PC-9 (cell line): ENCODE measurements at regions not wholly inside any gene's neighbourhood (a gene's known extent, or its start where the extent isn't known, plus 50 kb on each side); places are given as distances from the start of the nearest gene placed in this dataset.

Experiments used
- BruUV-seq: library from RNA; stranded (reverse); fragments of 400-500 nt; replicated peaks from 2 replicates; lab custom pipeline; 2021; lab: Mats Ljungman, UMichigan
- CTCF ChIA-PET: fragments of 300-600 bp; sonication (Branson Sonifier 250); formaldehyde crosslinking; loops from one replicate; lab custom pipeline; 2022; ENCODE audit warnings: antibody characterized with exemption; lab: Charles Lee
- POLR2A ChIA-PET: fragments of 300-600 bp; sonication (Branson Sonifier 250); formaldehyde crosslinking; loops from one replicate; lab custom pipeline; 2022; ENCODE audit warnings: antibody characterized with exemption; ENCODE audit not compliant: unreplicated experiment; lab: Charles Lee
- DNase-seq, 2 experiments: peaks; one replicate each; pipeline versions ENCODE4 v3.0.0 to v3.0.0-alpha.2; 2015 to 2022; ENCODE audit warnings: mixed read lengths in 1 of 2
- H2AFZ ChIP-seq: fragments of 200-600 bp; sonication (generic); 2 replicates; pipeline ENCODE4 v1.8.1; 2017; ENCODE audit warnings: antibody characterized with exemption
- H3F3A ChIP-seq: fragments of 200-600 bp; sonication (generic); 2 replicates; pipeline ENCODE4 v1.8.1; 2017; ENCODE audit warnings: antibody characterized with exemption, mild to moderate bottlenecking, low read depth; ENCODE audit not compliant: insufficient read depth
- H3K27ac ChIP-seq: fragments of 200-600 bp; sonication (generic); 2 replicates; pipeline ENCODE4 v1.6.1; 2016; ENCODE audit warnings: mixed run types
- H3K27me3 ChIP-seq: fragments of 200-600 bp; sonication (generic); 2 replicates; pipeline ENCODE4 v1.6.1; 2016; ENCODE audit warnings: low read depth, mixed run types; ENCODE audit not compliant: insufficient read depth
- H3K36me3 ChIP-seq: fragments of 200-600 bp; sonication (generic); 2 replicates; pipeline ENCODE4 v1.6.1; 2016; ENCODE audit warnings: low read depth, mixed run types
- H3K4me1 ChIP-seq: fragments of 200-600 bp; sonication (generic); replicated peaks from 2 replicates; pipeline ENCODE4 v1.6.1; 2016; ENCODE audit warnings: mixed run types; ENCODE audit not compliant: insufficient read depth
- H3K4me2 ChIP-seq: fragments of 200-600 bp; sonication (generic); 2 replicates; pipeline ENCODE4 v1.6.1; 2017; ENCODE audit warnings: mixed run types
- H3K4me3 ChIP-seq: fragments of 200-600 bp; sonication (generic); 2 replicates; pipeline ENCODE4 v1.6.1; 2016; ENCODE audit warnings: mixed run types
- H3K79me2 ChIP-seq: fragments of 200-600 bp; sonication (generic); 2 replicates; pipeline ENCODE4 v1.6.1; 2017; ENCODE audit warnings: low read depth, mixed run types
- H3K9me2 ChIP-seq: fragments of 200-600 bp; sonication (generic); 2 replicates; pipeline ENCODE4 v1.8.1; 2017; ENCODE audit warnings: mild to moderate bottlenecking; ENCODE audit not compliant: insufficient read depth
- H3K9me3 ChIP-seq: fragments of 200-600 bp; sonication (generic); 2 replicates; pipeline ENCODE4 v1.8.1; 2016; ENCODE audit warnings: low read depth; ENCODE audit not compliant: insufficient read depth
- H4K20me1 ChIP-seq: fragments of 200-600 bp; sonication (generic); 2 replicates; pipeline ENCODE4 v1.8.1; 2017; ENCODE audit not compliant: insufficient read depth
- CTCF ChIP-seq: fragments of 200-600 bp; sonication (generic); conservative IDR thresholded peaks from 2 replicates; pipeline ENCODE4 v1.6.1; 2017; ENCODE audit warnings: mixed run types, antibody characterized with exemption, mild to moderate bottlenecking, moderate library complexity
- EZH2 ChIP-seq: fragments of 200-600 bp; sonication (generic); IDR thresholded peaks from 2 replicates; pipeline ENCODE4 v1.8.0; 2017; ENCODE audit warnings: antibody characterized with exemption, low read depth
- intact Hi-C: fragments of 100-400 bp; cut with micrococcal nuclease; formaldehyde crosslinking; loops from one replicate; pipeline ENCODE4 v1.10.0; 2022; ENCODE audit not compliant: unreplicated experiment

GRCh38 chr20:22805219-22805618, 220.8 kb upstream of the FOXA2 start:
- Histone ChIP-seq H3K27ac (no peak overlapping the region), H3K4me1 (peaks cover 26% of the 10 kb centered on the region), H3F3A (peaks cover 12% of the 10 kb centered on the region), H3K27me3 (no peaks in the 10 kb centered on the region), H3K4me3 (no peak overlapping the region), H3K4me2 (no peak overlapping the region), H3K79me2 (no peaks in the 10 kb centered on the region), H3K36me3 (no peaks in the 10 kb centered on the region), H4K20me1 (no peaks in the 10 kb centered on the region), H2AFZ (no peak overlapping the region), H3K9me2 (no peaks in the 10 kb centered on the region), H3K9me3 (no peaks in the 10 kb centered on the region)
- TF ChIP-seq EZH2 (no peak), CTCF (no peak)
- ChIA-PET CTCF (no interaction called here), POLR2A (no interaction called here)
- intact Hi-C loops: no loop called here
- DNase-seq: peak; percentile 63 to 64
- BruUV-seq: no TSS peak

GRCh38 chr20:22805996-22806395, 221.6 kb upstream of the FOXA2 start:
- Histone ChIP-seq H2AFZ (no peak overlapping the region), H3K4me2 (no peak overlapping the region), H3K4me1 (peaks cover 26% of the 10 kb centered on the region), H3K27ac (no peak overlapping the region), H4K20me1 (no peaks in the 10 kb centered on the region), H3K9me3 (no peaks in the 10 kb centered on the region), H3F3A (peaks cover 12% of the 10 kb centered on the region), H3K27me3 (no peaks in the 10 kb centered on the region), H3K79me2 (no peaks in the 10 kb centered on the region), H3K9me2 (no peaks in the 10 kb centered on the region), H3K4me3 (no peak overlapping the region), H3K36me3 (no peaks in the 10 kb centered on the region)
- no TSS peak for BruUV-seq
- intact Hi-C loops: no loop called here
- CTCF ChIA-PET: no interaction called here
- POLR2A ChIA-PET: no interaction called here
- DNase-seq: no peak
- TF ChIP-seq CTCF: no peak
- TF ChIP-seq EZH2: no peak

- Histone ChIP-seq H3K79me2 (no peaks in the 10 kb centered on the region), H3K4me3 (no peak overlapping the region), H3F3A (peaks cover 12% of the 10 kb centered on the region), H2AFZ (no peak overlapping the region), H3K27ac (peak overlapping the region; percentile 42), H3K4me2 (peak overlapping the region; percentile 41), H3K36me3 (no peaks in the 10 kb centered on the region), H3K9me3 (no peaks in the 10 kb centered on the region), H3K27me3 (no peaks in the 10 kb centered on the region), H3K4me1 (peaks cover 26% of the 10 kb centered on the region), H4K20me1 (no peaks in the 10 kb centered on the region), H3K9me2 (no peaks in the 10 kb centered on the region)
- intact Hi-C loops: no loop called here
- BruUV-seq: no TSS peak
- TF ChIP-seq EZH2 (no peak), CTCF (0 out of 2 replicates have a peak, but pooled peaks have one; percentile 9)
- CTCF ChIA-PET: no interaction called here
- DNase-seq: peak in 1 of 2 experiments; percentile 77
- POLR2A ChIA-PET: no interaction called here
These were observed 222.7 kb upstream of the FOXA2 start for GRCh38 chr20:22807045-22807444.
